Upper lobe of right lung (tissue), 1 donor: ENCODE measurements at regions not wholly inside any gene's neighbourhood (a gene's known extent, or its start where the extent isn't known, plus 50 kb on each side); places are given as distances from the start of the nearest gene placed in this dataset.
A peak's percentile ranks its signal among the peaks of the same experiment; 100 is the strongest.

ENCODE experiments used
- ATAC-seq: fragments of 200-7000 bp; cut with Tn5 transposase; one replicate; pipeline ENCODE4 v1.9.1; 2020; ENCODE audit warnings: mild to moderate bottlenecking, moderate library complexity
- DNase-seq: peaks from one replicate; pipeline ENCODE4 v3.0.0-alpha.2; 2020
- H3K27ac ChIP-seq: fragments of 200-600 bp; one replicate; pipeline ENCODE4 v1.8.0; 2022
- H3K27me3 ChIP-seq: fragments of 200-600 bp; one replicate; pipeline ENCODE4 v1.8.0; 2022; ENCODE audit warnings: mild to moderate bottlenecking
- H3K36me3 ChIP-seq: fragments of 200-600 bp; one replicate; pipeline ENCODE4 v1.8.0; 2022
- H3K4me1 ChIP-seq: fragments of 200-600 bp; one replicate; pipeline ENCODE4 v1.8.0; 2022
- H3K4me3 ChIP-seq: fragments of 200-600 bp; one replicate; pipeline ENCODE4 v1.8.0; 2022; ENCODE audit warnings: mild to moderate bottlenecking
- H3K9me3 ChIP-seq: fragments of 200-600 bp; one replicate; pipeline ENCODE4 v1.8.0; 2022
- CTCF ChIP-seq: fragments of 200-600 bp; IDR thresholded peaks from one replicate; pipeline ENCODE4 v1.8.0; 2022; ENCODE audit warnings: antibody characterized with exemption
- intact Hi-C: fragments of 100-400 bp; cut with DNase I; formaldehyde crosslinking; loops from one replicate; pipeline ENCODE4 v1.11.0; 2022
- donor health status: DM: no; HTN: yes; CAD: no; lungs with severe emphysema.

GRCh38 chr13:26932465-26932864, 171.9 kb upstream of the GPR12 start:
- intact Hi-C loops: no loop called here
- Histone ChIP-seq H3K36me3 (no peaks in the 10 kb centered on the region), H3K27me3 (no peaks in the 10 kb centered on the region), H3K4me3 (no peak overlapping the region), H3K27ac (no peak overlapping the region), H3K9me3 (no peaks in the 10 kb centered on the region), H3K4me1 (no peaks in the 10 kb centered on the region)
- ATAC-seq (no peak), DNase-seq (no peak)
- no peak for TF ChIP-seq CTCF

- Histone ChIP-seq H3K4me1 (no peaks in the 10 kb centered on the region), H3K27ac (no peak overlapping the region), H3K4me3 (no peak overlapping the region), H3K36me3 (no peaks in the 10 kb centered on the region), H3K27me3 (no peaks in the 10 kb centered on the region), H3K9me3 (no peaks in the 10 kb centered on the region)
- ATAC-seq (peak; percentile 83), DNase-seq (peak; percentile 81)
- intact Hi-C loops: no loop called here
- TF ChIP-seq CTCF: peak; percentile 98
Measured at GRCh38 chr13:26929971-26930730, 169.6 kb upstream of the GPR12 start.

GRCh38 chr13:26927511-26927910, 166.9 kb upstream of the GPR12 start:
- no peak for DNase-seq
- no peak overlapping the region for H3K4me3 ChIP-seq
- no peaks in the 10 kb centered on the region for H3K36me3 ChIP-seq
- H3K9me3 ChIP-seq: no peaks in the 10 kb centered on the region
- no peak for ATAC-seq
- H3K27ac ChIP-seq: no peak overlapping the region
- peaks cover 10% of the 10 kb centered on the region for H3K4me1 ChIP-seq
- no peaks in the 10 kb centered on the region for H3K27me3 ChIP-seq
- intact Hi-C loops: no loop called here
- TF ChIP-seq CTCF: no peak

DNA sequence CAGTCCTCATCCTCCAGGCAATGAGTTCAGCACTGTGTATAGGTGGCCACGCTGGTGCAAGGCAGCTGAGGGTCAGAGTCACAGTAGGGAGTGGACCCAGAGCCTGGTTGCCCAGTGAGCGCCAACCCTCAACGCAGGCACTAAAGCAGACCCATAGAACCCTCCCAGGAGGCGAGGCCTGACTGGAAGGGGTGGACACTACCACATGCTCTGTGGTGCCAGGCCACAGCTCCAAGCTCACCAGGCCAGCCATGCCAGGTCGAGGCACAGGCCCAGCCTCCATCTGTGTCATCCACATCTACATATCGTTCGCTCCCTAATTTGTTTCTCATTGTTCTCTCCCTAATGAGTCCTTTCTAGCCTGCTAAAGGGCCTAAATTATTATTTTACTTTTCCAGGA, 165.8 kb upstream of the GPR12 start:
- Histone ChIP-seq H3K27ac (no peak overlapping the region), H3K36me3 (no peaks in the 10 kb centered on the region), H3K4me1 (peaks cover 10% of the 10 kb centered on the region), H3K4me3 (no peak overlapping the region), H3K9me3 (no peaks in the 10 kb centered on the region), H3K27me3 (no peaks in the 10 kb centered on the region)
- intact Hi-C loops: no loop called here
- ATAC-seq: peak; percentile 7
- no peak for DNase-seq
- no peak for TF ChIP-seq CTCF

GRCh38 chr13:26923824-26924605, 163.4 kb upstream of the GPR12 start:
- H3K4me1 ChIP-seq: peaks cover 10% of the 10 kb centered on the region
- ATAC-seq: no peak
- H3K9me3 ChIP-seq: no peaks in the 10 kb centered on the region
- H3K27me3 ChIP-seq: no peaks in the 10 kb centered on the region
- no peak overlapping the region for H3K4me3 ChIP-seq
- no peak for TF ChIP-seq CTCF
- no peak for DNase-seq
- intact Hi-C loops: no loop called here
- H3K36me3 ChIP-seq: no peaks in the 10 kb centered on the region
- H3K27ac ChIP-seq: no peak overlapping the region
